Endothelial cell (in vitro differentiated cells): ENCODE measurements at regions not wholly inside any gene's neighbourhood (a gene's known extent, or its start where the extent isn't known, plus 50 kb on each side); places are given as distances from the start of the nearest gene placed in this dataset.

ENCODE experiments used
- DNase-seq: peaks from one replicate; pipeline ENCODE4 v3.0.0; 2021; ENCODE audit warnings: low spot score
- H3K27ac Mint-ChIP-seq: one replicate; pipeline ENCODE4 v1.8.0; 2021; ENCODE audit warnings: mixed read lengths, inconsistent platforms; ENCODE audit not compliant: unreplicated experiment
- H3K27me3 Mint-ChIP-seq: one replicate; pipeline ENCODE4 v1.8.0; 2021; ENCODE audit warnings: mild to moderate bottlenecking, moderate library complexity, mixed read lengths, inconsistent platforms; ENCODE audit not compliant: unreplicated experiment
- H3K36me3 Mint-ChIP-seq: one replicate; pipeline ENCODE4 v1.8.0; 2021; ENCODE audit warnings: mild to moderate bottlenecking, low read depth, mixed read lengths, inconsistent platforms; ENCODE audit not compliant: unreplicated experiment
- H3K4me1 Mint-ChIP-seq: one replicate; pipeline ENCODE4 v1.8.0; 2021; ENCODE audit warnings: mild to moderate bottlenecking, mixed read lengths, inconsistent platforms; ENCODE audit not compliant: unreplicated experiment
- H3K4me3 Mint-ChIP-seq: one replicate; pipeline ENCODE4 v1.8.0; 2021; ENCODE audit warnings: mild to moderate bottlenecking, mixed read lengths, inconsistent platforms; ENCODE audit not compliant: unreplicated experiment
- H3K9me3 Mint-ChIP-seq: one replicate; pipeline ENCODE4 v1.8.0; 2021; ENCODE audit warnings: mixed read lengths, inconsistent platforms; ENCODE audit not compliant: unreplicated experiment
- CTCF ChIP-seq: fragments of 200-600 bp; sonication (generic); IDR thresholded peaks from one replicate; pipeline ENCODE4 v1.5.0; 2021; ENCODE audit warnings: antibody characterized with exemption; ENCODE audit not compliant: unreplicated experiment

GRCh38 chr2:123928358-123928757 lies 96.7 kb upstream of the CNTNAP5 start:
- no peak overlapping the region for H3K4me3 Mint-ChIP-seq
- no peaks in the 10 kb centered on the region for H3K27me3 Mint-ChIP-seq
- H3K36me3 Mint-ChIP-seq = peaks cover 7% of the 10 kb centered on the region
- peak overlapping the region; percentile 78 for H3K27ac Mint-ChIP-seq
- H3K9me3 Mint-ChIP-seq = no peaks in the 10 kb centered on the region
- DNase-seq = no peak
- peaks cover 20% of the 10 kb centered on the region for H3K4me1 Mint-ChIP-seq
- no peak for TF ChIP-seq CTCF

GRCh38 chr2:123935405-123935804 lies 89.7 kb upstream of the CNTNAP5 start:
- H3K4me3 Mint-ChIP-seq = no peak overlapping the region
- no peak for TF ChIP-seq CTCF
- no peaks in the 10 kb centered on the region for H3K36me3 Mint-ChIP-seq
- no peak for DNase-seq
- H3K9me3 Mint-ChIP-seq = no peaks in the 10 kb centered on the region
- no peaks in the 10 kb centered on the region for H3K4me1 Mint-ChIP-seq
- H3K27me3 Mint-ChIP-seq = no peaks in the 10 kb centered on the region
- no peak overlapping the region for H3K27ac Mint-ChIP-seq

- no peaks in the 10 kb centered on the region for H3K27me3 Mint-ChIP-seq
- no peak overlapping the region for H3K27ac Mint-ChIP-seq
- H3K9me3 Mint-ChIP-seq = no peaks in the 10 kb centered on the region
- no peaks in the 10 kb centered on the region for H3K36me3 Mint-ChIP-seq
- no peak for DNase-seq
- no peaks in the 10 kb centered on the region for H3K4me1 Mint-ChIP-seq
- no peak overlapping the region for H3K4me3 Mint-ChIP-seq
- no peak for TF ChIP-seq CTCF
Measured at GRCh38 chr2:123953846-123954245, 71.2 kb upstream of the CNTNAP5 start.

GRCh38 chr2:123958011-123958410 lies 67.1 kb upstream of the CNTNAP5 start:
- Mint-ChIP-seq H3K27me3 (no peaks in the 10 kb centered on the region), H3K4me1 (no peaks in the 10 kb centered on the region), H3K4me3 (no peak overlapping the region), H3K36me3 (no peaks in the 10 kb centered on the region), H3K27ac (no peak overlapping the region), H3K9me3 (no peaks in the 10 kb centered on the region)
- no peak for DNase-seq
- TF ChIP-seq CTCF = no peak

GRCh38 chr2:123961576-123961975 lies 63.5 kb upstream of the CNTNAP5 start:
- TF ChIP-seq CTCF = no peak
- Mint-ChIP-seq H3K36me3 (no peaks in the 10 kb centered on the region), H3K9me3 (no peaks in the 10 kb centered on the region), H3K27me3 (peaks cover 1% of the 10 kb centered on the region), H3K27ac (no peak overlapping the region), H3K4me3 (no peak overlapping the region), H3K4me1 (no peaks in the 10 kb centered on the region)
- DNase-seq = no peak
